Thymus (tissue), 11 donors: ENCODE measurements at regions not wholly inside any gene's neighbourhood (a gene's known extent, or its start where the extent isn't known, plus 50 kb on each side); places are given as distances from the start of the nearest gene placed in this dataset.

Experiments used
- DNase-seq, 9 donors: peaks; one replicate each; pipeline ENCODE4 v3.0.0-alpha.2; 2013; ENCODE audit warnings: low spot score in 9 of 9, low read depth in 6 of 9, missing footprints in 1 of 9
- H3K27ac ChIP-seq, 2 donors: one replicate each; pipeline ENCODE4 v1.5.1; 2013; ENCODE audit warnings: control low read depth in 1 of 2, low read depth in 1 of 2, low read length in 1 of 2, mild to moderate bottlenecking in 1 of 2, moderate library complexity in 1 of 2
- H3K27me3 ChIP-seq, 2 donors: one replicate each; pipeline ENCODE4 v1.5.1; 2013; ENCODE audit warnings: low read length in 1 of 2; ENCODE audit not compliant: control insufficient read depth in 2 of 2, insufficient read depth in 1 of 2
- H3K36me3 ChIP-seq, 2 donors: one replicate each; pipeline ENCODE4 v1.5.1; 2013; ENCODE audit warnings: low read length in 1 of 2, mild to moderate bottlenecking in 1 of 2, moderate library complexity in 1 of 2; ENCODE audit not compliant: control insufficient read depth in 2 of 2, insufficient read depth in 2 of 2
- H3K4me1 ChIP-seq, 2 donors: one replicate each; pipeline ENCODE4 v1.5.1; 2013; ENCODE audit warnings: low read length in 2 of 2; ENCODE audit not compliant: control insufficient read depth in 2 of 2, insufficient read depth in 2 of 2
- H3K4me3 ChIP-seq, 2 donors: one replicate each; pipeline ENCODE4 v1.5.1; 2013; ENCODE audit warnings: low read length in 2 of 2, control low read depth in 1 of 2, mild to moderate bottlenecking in 1 of 2
- H3K9me3 ChIP-seq, 2 donors: one replicate each; pipeline ENCODE4 v1.5.1; 2013; ENCODE audit warnings: low read length in 1 of 2, mild to moderate bottlenecking in 1 of 2; ENCODE audit not compliant: control insufficient read depth in 2 of 2, insufficient read depth in 1 of 2
- WGBS: extraction: QIAGEN DNeasy Blood & Tissue Kit; methylation state at CpG from one replicate; pipeline ENCODE4 v1.1.7; 2013; 5-methylcytosine and 5-hydroxymethylcytosine counted together
- donor health status: healthy.

- Histone ChIP-seq H3K27ac (no peak overlapping the region), H3K9me3 (no peaks in the 10 kb centered on the region), H3K4me3 (no peak overlapping the region), H3K27me3 (no peaks in the 10 kb centered on the region), H3K4me1 (no peaks in the 10 kb centered on the region), H3K36me3 (no peaks in the 10 kb centered on the region)
- no peak for DNase-seq
- WGBS = 95% methylated on average over 9 of the region's 9 CpGs
Observed at GRCh38 chr18:76055025-76055424, 440.0 kb downstream of the ZNF516 start.

- Histone ChIP-seq H3K4me1 (no peaks in the 10 kb centered on the region), H3K36me3 (no peaks in the 10 kb centered on the region), H3K9me3 (no peaks in the 10 kb centered on the region), H3K27me3 (no peaks in the 10 kb centered on the region), H3K27ac (no peak overlapping the region), H3K4me3 (no peak overlapping the region)
- 61% methylated on average over 5 of the region's 5 CpGs for WGBS
- no peak for DNase-seq
Observed at GRCh38 chr18:76054156-76054555, 440.9 kb downstream of the ZNF516 start.

- no peak for DNase-seq
- no peak overlapping the region for H3K4me3 ChIP-seq
- 96% methylated on average over 8 of the region's 8 CpGs for WGBS
- H3K27ac ChIP-seq = no peak overlapping the region
- no peaks in the 10 kb centered on the region for H3K9me3 ChIP-seq
- no peaks in the 10 kb centered on the region for H3K4me1 ChIP-seq
- no peaks in the 10 kb centered on the region for H3K36me3 ChIP-seq
- H3K27me3 ChIP-seq = no peaks in the 10 kb centered on the region
Observed at GRCh38 chr18:76053551-76053950, 441.5 kb downstream of the ZNF516 start.

- Histone ChIP-seq H3K36me3 (no peaks in the 10 kb centered on the region), H3K9me3 (no peaks in the 10 kb centered on the region), H3K4me3 (no peak overlapping the region), H3K27me3 (no peaks in the 10 kb centered on the region), H3K4me1 (no peaks in the 10 kb centered on the region), H3K27ac (no peak overlapping the region)
- no peak for DNase-seq
- WGBS = 90% methylated on average over 9 of the region's 9 CpGs
Observed at GRCh38 chr18:76052227-76052595, 442.8 kb downstream of the ZNF516 start.

- 77% methylated on average over 14 of the region's 14 CpGs for WGBS
- no peak overlapping the region for H3K4me3 ChIP-seq
- no peaks in the 10 kb centered on the region for H3K36me3 ChIP-seq
- no peak overlapping the region for H3K27ac ChIP-seq
- H3K4me1 ChIP-seq = no peaks in the 10 kb centered on the region
- no peak for DNase-seq
- H3K9me3 ChIP-seq = no peaks in the 10 kb centered on the region
- no peaks in the 10 kb centered on the region for H3K27me3 ChIP-seq
Observed at GRCh38 chr18:76051396-76052226, 443.4 kb downstream of the ZNF516 start.

GRCh38 chr18:76046221-76046620, 448.8 kb downstream of the ZNF516 start:
- DNase-seq = no peak
- WGBS = 90% methylated on average over 4 of the region's 4 CpGs
- H3K9me3 ChIP-seq = no peaks in the 10 kb centered on the region
- H3K4me1 ChIP-seq = no peaks in the 10 kb centered on the region
- H3K27me3 ChIP-seq = no peaks in the 10 kb centered on the region
- no peak overlapping the region for H3K4me3 ChIP-seq
- no peak overlapping the region for H3K27ac ChIP-seq
- no peaks in the 10 kb centered on the region for H3K36me3 ChIP-seq

- Histone ChIP-seq H3K27ac (no peak overlapping the region), H3K4me1 (no peaks in the 10 kb centered on the region), H3K4me3 (no peak overlapping the region), H3K27me3 (no peaks in the 10 kb centered on the region), H3K9me3 (no peaks in the 10 kb centered on the region), H3K36me3 (no peaks in the 10 kb centered on the region)
- WGBS = 48% methylated on average over 1 of the region's 1 CpG
- DNase-seq = no peak
Observed at GRCh38 chr18:76042511-76042910, 452.5 kb downstream of the ZNF516 start.

- no peak for DNase-seq
- no peaks in the 10 kb centered on the region for H3K9me3 ChIP-seq
- H3K4me1 ChIP-seq = no peaks in the 10 kb centered on the region
- H3K27me3 ChIP-seq = no peaks in the 10 kb centered on the region
- no peak overlapping the region for H3K4me3 ChIP-seq
- 98% methylated on average over 3 of the region's 3 CpGs for WGBS
- no peak overlapping the region for H3K27ac ChIP-seq
- H3K36me3 ChIP-seq = no peaks in the 10 kb centered on the region
Observed at GRCh38 chr18:76018210-76018609, 476.8 kb downstream of the ZNF516 start.

- H3K27ac ChIP-seq = no peak overlapping the region
- 91% methylated on average over 1 of the region's 1 CpG for WGBS
- no peak for DNase-seq
- no peaks in the 10 kb centered on the region for H3K36me3 ChIP-seq
- no peak overlapping the region for H3K4me3 ChIP-seq
- no peaks in the 10 kb centered on the region for H3K9me3 ChIP-seq
- H3K27me3 ChIP-seq = no peaks in the 10 kb centered on the region
- H3K4me1 ChIP-seq = no peaks in the 10 kb centered on the region
Observed at GRCh38 chr18:76013057-76013456, 482.0 kb downstream of the ZNF516 start.
